GM21423 (cell line): ENCODE measurements at regions not wholly inside any gene's neighbourhood (a gene's known extent, or its start where the extent isn't known, plus 50 kb on each side); places are given as distances from the start of the nearest gene placed in this dataset.
"Not testable (repeated sequence)": the region's sequence is repeated elsewhere in the genome, so short reads cannot be mapped to it uniquely, and the experiment has no call there.

Experiments
- ATAC-seq: cut with Tn5 transposase; IDR thresholded peaks from one replicate; pipeline ENCODE4 v1.9.1; 2021; ENCODE audit warnings: mild to moderate bottlenecking, moderate library complexity; ENCODE audit not compliant: unreplicated experiment

DNA sequence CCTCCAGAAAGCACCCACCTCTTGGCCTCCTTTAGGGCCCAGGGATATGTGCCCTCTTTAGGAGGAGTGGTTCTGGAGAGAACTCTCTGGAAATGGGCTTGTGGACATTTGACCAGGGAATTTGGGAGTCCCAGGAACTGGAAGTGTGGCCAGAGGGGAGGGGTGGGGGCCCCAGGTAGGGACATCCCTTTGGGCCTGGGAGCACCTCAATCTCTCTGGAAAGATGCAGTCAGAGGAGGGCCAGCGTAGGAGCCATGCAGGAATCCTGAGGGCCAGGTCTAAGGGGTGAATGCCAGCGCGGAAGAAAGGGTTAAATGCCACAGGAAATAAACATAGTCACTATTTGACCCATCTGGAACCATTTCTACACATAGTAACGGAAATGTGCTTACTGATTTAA, 50.3 kb upstream of the ITGA11 start:
- no peak for ATAC-seq

DNA sequence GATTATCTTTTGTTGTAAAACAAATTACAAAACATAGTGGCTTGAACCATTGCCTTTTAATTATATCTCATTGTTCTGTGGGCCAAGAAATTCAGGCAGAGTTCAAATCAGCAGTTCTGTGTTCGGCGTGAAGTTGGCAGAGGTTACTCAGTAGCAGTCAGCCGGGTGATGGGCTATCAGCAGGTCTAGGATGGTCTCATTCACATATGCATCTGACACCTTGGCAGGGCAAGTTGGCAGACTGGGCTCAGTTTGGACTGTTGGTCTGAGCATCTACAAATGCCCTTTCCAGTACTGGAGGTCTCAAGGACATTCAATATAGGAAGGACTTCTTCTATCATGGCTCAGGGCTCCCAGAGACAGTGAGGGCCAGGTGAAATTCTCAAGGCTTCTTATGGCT, 51.2 kb upstream of the ITGA11 start:
- no peak for ATAC-seq

- no peak for ATAC-seq
These were observed 52.3 kb upstream of the ITGA11 start for GRCh38 chr15:68484220-68484619.

GRCh38 chr15:68484696-68485400, 52.9 kb upstream of the ITGA11 start:
- ATAC-seq = no peak

DNA sequence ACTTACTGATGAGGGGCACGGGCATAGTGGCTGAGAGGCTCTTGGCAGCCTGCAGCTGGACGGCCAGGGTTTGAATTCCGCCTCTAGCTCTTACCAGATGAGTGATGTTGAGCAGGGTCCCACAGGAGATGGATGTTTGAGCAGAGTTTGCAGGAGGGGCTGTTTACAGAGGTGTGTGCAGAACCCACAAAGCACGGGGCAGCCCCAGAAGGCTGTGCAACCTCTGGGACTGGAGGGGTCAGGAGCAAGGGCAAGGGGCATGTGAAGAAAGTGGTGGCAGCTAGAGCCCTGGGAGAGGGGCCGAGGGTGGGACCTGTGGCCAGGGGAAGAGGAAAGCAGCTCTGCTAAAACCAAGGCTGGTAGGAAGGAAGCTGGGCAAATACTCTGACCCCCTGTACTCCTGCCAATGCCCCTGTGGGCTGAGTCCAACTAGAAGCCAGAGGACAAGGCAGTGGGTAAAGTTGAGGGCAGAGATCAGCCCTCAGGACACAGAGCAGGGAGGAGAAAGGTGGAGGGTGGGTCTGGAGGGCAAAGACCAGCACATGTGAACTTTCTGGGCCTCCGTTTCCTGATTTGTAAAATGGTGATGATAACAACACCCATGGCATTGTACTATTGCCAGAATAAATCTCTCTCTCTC, 53.9 kb upstream of the ITGA11 start:
- no peak for ATAC-seq

DNA sequence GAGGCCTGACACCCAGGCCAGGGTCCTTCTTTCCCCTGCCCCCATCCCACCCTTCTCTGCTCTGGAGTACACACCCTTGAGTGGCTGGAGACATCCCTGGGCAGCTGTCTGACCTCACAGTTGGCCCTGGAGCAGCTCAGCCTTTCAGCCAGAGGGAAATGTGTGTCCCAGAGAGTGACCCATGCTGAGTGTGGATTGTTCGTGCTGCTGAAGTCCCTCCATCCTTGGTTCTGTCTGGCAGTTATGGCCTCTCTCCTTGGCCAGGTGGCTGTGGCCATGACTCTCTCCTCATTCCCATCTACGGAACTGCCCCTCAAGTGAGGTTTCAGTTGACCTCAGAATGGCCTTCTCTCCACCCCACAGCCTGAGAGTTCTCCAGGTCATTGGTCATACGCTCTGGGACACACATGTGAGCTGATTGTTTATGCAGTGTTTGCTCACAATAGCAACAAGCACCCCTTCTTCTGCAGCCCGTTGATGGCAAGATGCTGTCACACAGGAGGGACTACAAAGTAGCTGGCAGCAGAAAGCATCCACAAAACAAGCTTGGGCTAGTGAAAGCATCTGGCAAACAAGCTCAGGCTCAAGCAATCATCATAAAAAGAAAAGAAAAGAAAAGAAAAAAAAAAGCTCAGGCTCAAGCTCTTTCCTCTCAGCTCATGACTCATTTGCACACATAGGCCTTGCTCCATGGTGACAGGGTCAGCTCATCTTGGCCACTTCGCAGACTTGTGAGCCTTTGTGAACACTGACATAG, 55.3 kb upstream of the ITGA11 start:
- ATAC-seq = no peak

GRCh38 chr15:68488290-68488689, 56.3 kb upstream of the ITGA11 start:
- ATAC-seq = no peak

- no peak for ATAC-seq
These were observed 57.0 kb upstream of the ITGA11 start for GRCh38 chr15:68488966-68489365.

- ATAC-seq = no peak
These were observed 57.5 kb upstream of the ITGA11 start for GRCh38 chr15:68489421-68489820.

DNA sequence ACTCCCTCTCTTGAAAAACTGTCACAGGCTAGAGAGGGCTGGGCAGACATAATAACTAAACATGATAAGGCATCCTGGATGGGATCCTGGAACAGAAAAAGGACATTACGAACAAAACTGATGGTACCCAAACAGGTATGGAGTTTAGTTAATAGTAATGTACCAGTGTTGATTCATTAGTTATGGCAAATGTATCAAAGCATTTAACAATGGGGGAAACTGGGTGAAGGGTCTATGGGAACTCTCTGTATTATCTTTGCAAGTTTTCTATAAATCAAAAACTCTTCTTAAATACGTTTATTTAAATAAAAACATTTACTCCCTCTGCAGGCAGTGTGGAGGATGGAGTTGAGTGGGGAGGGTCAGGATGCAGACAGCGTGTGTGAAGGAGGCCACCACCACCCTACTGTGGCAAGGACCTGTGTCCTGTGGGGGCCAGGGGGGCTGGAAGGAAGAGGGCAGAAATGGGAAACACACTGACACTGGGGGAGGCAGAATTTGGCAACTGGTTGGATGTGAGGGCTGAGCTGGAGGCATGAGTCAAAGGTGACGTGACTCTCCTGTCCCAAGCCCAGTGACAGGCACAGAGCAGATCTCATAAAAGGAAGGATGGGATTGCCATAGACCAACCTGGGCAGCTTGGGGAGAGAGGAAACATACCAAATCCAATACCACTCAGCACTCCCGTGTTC, 59.6 kb upstream of the ITGA11 start:
- no peak for ATAC-seq

DNA sequence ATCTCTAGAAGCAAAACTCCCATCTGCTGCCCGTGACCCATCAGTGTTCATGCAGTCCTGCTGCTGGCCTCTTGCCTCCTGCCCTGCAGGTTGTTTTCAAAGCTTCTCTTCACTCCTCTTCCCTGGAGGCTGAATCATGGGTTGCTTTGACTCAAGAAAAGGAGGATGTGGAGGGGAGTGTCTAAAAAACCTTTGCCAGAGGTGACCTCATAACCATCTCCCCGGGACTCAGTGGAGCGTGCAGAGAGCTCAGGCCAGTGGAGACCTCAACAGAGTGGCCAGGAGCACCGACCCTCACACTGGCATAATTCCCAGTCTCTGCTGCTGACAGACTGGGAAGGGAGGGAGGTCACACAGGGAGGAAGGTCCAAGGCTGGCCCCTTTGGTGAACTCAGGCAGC, 60.9 kb upstream of the ITGA11 start:
- ATAC-seq = no peak

GRCh38 chr15:68493629-68494028, 61.7 kb upstream of the ITGA11 start:
- ATAC-seq = no peak

DNA sequence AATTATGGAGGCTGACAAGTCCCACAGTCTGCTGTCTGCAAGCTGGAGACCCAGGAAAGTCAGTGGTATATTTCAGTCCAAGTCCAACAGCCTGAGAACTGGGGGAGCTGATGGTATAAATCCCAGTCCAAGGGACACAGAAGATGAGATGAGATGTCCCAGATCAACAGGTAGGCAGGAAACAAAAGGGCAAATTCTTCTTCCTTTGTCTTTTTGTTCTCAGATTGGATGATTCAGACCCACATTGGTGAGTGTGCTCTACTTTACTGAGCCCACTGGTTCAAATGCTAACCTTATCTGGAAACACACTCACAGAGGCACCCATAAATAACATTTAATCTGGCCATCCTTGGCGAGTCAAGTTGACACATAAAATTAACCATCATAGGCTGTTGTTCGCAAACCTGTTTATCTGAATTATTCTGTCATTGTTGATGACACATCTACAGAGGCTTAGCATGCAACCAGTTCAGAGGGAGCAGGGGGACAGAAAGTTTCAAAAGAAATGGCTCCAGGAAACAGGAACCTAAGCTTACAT, 62.7 kb upstream of the ITGA11 start:
- no peak for ATAC-seq

DNA sequence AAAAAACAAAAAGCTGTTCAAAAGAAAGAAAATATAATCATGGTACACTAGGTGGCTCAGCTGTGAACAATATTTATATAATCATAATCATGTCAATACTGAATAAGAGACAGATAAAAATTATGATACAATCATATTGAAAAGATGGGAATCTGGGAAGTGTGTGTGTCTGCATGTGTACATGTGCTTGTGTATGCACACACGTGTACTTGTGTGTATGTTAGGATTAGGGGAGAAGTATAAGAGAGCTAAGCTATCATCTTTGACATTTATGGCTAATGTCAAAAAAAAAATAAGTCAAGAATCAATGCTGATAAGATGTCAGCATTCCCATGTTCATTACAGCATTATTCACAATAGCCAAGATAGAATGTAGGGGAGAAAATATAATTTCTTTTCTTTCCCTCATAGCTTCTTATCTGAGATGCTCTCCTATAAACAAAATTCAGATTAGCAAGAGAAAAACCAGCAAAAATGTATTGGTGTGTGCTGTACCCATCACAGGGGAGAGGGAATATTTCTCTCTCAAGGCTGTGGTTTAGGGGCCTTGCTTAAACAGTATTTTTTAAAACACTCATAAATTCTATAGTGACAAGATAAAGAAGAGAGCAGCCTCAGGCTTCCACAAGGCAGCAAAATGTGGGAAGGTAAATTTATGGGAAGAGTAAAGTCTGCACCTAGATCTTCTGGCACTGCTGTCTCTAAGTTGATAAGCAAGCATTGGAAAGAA, 63.4 kb upstream of the ITGA11 start:
- ATAC-seq = no peak

GRCh38 chr15:68495981-68496705, 64.2 kb upstream of the ITGA11 start:
- no peak for ATAC-seq

DNA sequence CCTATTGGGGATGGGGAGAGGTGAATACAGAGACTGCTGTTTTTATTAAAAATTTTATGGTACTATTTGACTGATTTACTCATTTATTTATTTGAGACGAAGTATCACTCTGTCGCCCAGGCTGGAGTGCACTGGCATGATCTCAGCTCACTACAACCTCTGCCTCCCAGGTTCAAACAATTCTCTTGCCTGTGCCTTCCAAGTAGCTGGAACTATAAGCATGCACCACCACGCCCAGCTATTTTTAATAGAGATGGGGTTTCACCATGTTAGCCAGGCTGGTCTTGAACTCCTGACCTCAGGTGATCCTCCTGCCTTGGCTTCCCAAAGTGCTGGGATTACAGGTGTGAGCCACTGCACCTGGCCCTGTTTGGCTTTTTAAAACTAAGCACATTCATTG, 64.8 kb upstream of the ITGA11 start:
- ATAC-seq = not testable (repeated sequence)

DNA sequence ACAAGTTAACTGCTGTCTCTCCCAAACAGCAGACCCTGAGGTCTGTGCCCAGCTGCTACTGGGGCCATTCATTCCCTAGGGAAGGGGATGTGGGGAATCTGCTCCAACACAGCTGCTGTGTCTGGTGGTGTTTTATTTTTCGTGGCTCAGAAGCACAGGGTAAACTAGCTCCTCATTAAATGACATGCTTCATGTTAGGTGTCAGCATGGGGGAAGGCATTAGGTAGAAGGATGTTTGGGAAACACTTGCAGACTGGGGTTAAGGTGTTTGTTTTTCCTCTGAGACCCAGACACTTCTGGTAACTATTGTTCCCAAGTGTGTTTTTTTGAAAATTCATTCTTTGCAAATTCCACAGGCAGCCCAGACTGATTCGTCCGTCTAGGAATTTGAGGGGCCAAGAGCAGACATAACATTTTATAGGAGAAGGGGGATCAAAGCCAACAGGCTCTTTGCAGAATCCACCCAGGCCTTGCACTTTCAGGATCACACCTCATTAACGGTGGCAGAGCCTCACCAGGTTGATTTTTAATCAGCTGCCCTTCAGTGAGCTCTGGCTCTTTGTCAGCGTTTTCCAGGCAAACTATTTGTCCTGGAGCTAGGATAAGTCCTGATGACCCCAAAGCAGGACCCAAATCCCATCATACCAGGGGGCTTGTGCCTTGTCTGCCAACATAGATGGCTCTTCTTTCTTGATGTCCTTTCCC, 65.4 kb upstream of the ITGA11 start:
- ATAC-seq = no peak

DNA sequence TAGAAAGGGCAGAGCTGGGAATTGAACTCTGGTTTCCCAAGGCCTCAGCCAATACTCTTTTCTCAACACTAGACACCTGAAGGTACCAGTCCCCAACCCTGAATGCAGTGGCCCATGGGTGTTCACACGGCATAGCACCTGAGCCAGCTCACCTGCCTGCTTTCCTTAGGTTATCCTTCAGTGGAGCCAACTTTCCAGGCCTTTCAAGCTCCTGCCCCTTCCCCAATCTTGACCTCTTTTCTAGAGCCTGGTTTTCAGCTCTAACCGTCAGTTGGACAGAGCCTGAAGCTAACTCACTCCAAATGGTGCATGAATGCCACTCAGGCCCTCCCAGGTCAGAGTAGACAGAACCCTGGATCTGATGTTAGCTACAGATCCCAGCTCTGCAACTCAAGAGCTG, 66.1 kb upstream of the ITGA11 start:
- no peak for ATAC-seq

DNA sequence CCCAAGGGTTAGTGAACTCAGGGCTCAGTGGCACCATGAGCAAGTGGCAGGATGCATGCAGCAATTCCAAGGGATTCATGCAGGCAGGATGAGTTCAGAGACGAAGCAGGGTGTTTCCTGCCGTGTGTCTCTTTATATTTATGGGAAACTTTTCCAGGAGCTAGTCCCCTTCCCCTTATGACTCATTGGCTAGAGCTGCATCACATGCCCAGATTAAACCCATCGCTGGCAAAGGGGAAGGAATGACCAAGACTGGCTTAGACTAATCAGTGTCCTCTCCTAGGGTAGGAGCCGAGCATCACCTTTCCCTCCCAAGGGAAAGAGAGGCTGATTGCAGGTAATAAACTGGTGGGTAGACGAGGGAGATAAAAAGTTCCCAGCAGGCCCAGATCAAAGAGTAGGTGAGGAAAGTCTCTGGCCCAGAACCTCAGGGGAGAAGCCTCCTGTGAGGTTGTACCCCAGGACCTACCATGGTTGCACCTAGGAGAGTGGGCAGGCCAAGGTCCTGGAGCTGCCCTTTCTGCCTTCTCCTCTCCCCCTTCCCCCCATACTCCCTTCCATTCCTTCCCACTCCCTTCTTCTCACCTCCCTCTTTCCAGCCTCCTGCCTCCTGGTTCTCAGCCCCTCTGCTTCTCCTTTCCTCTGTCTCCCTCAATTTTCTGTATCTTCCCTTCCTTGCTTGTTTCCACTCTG, 67.8 kb upstream of the ITGA11 start:
- no peak for ATAC-seq
